GM23338 (cell line): ENCODE measurements at regions not wholly inside any gene's neighbourhood (a gene's known extent, or its start where the extent isn't known, plus 50 kb on each side); places are given as distances from the start of the nearest gene placed in this dataset.

Experiments
- CTCF ChIP-seq, 2 experiments: fragments of 200-600 bp in 1 of 2; sonication (generic) in 1 of 2; conservative IDR thresholded peaks; 2 replicates each; pipeline versions ENCODE4 v1.5.1 to v1.6.1; 2016 to 2017; ENCODE audit warnings: antibody characterized with exemption in 2 of 2, low read depth in 2 of 2, mild to moderate bottlenecking in 2 of 2, moderate library complexity in 1 of 2
- EZH2 ChIP-seq: fragments of 200-600 bp; sonication (generic); IDR thresholded peaks from one replicate; pipeline ENCODE4 v1.8.0; 2017; ENCODE audit warnings: antibody characterized with exemption, mild to moderate bottlenecking, low read depth; ENCODE audit not compliant: unreplicated experiment
- EZH2phosphoT487 ChIP-seq: fragments of 200-600 bp; sonication (generic); IDR thresholded peaks from one replicate; pipeline ENCODE4 v1.8.1; 2018; ENCODE audit warnings: antibody characterized with exemption; ENCODE audit not compliant: unreplicated experiment
- POLR2AphosphoS5 ChIP-seq: IDR thresholded peaks from 2 replicates; pipeline ENCODE4 v1.6.1; 2016; ENCODE audit warnings: antibody characterized with exemption, low read depth
- REST ChIP-seq: IDR thresholded peaks from one replicate; pipeline ENCODE4 v1.6.1; 2018; ENCODE audit warnings: antibody characterized with exemption; ENCODE audit not compliant: unreplicated experiment
- ZNF114 ChIP-seq: fragments of 250-450 bp; sonication (Bioruptor Pico); IDR thresholded peaks from 2 replicates; pipeline ENCODE4 v1.5.0; 2020; ENCODE audit warnings: mild to moderate bottlenecking, moderate library complexity
- ZNF462 ChIP-seq: fragments of 250-450 bp; sonication (Bioruptor Pico); IDR thresholded peaks from 2 replicates; pipeline ENCODE4 v1.5.0; 2020; ENCODE audit warnings: mild to moderate bottlenecking, moderate library complexity

- TF ChIP-seq CTCF (conservative IDR thresholded peaks at IDR 0.05; ENCODE audit: low read depth in 2 of 2) (no peak), EZH2 (no peak), POLR2AphosphoS5 (no peak), ZNF114 (CRISPR knock-in tag) (no peak), REST (no peak), ZNF462 (CRISPR knock-in tag) (no peak), EZH2phosphoT487 (no peak)
These were observed 106.3 kb downstream of the SPTSSA start for GRCh38 chr14:34355584-34356263.
